ENCODE measurements at regions not wholly inside any gene's neighbourhood (a gene's known extent, or its start where the extent isn't known, plus 50 kb on each side); places are given as distances from the start of the nearest gene placed in this dataset.
"Not testable (repeated sequence)": the region's sequence is repeated elsewhere in the genome, so short reads cannot be mapped to it uniquely, and the experiment has no call there.

- no peak for DNase-seq (ENCODE audit: low read depth in 2 of 2)
Observed at GRCh38 chr1:88457197-88457596, 226.9 kb upstream of the PKN2 start.

GRCh38 chr1:88461007-88461406 is 223.1 kb upstream of the PKN2 start:
- no peak for DNase-seq (ENCODE audit: low read depth in 2 of 2)

GRCh38 chr1:88462096-88462487 is 222.0 kb upstream of the PKN2 start:
- DNase-seq (ENCODE audit: low read depth in 2 of 2), result no peak

GRCh38 chr1:88462488-88463261 is 221.4 kb upstream of the PKN2 start:
- no peak for DNase-seq (ENCODE audit: low read depth in 2 of 2)

GRCh38 chr1:88463401-88463985 is 220.6 kb upstream of the PKN2 start:
- DNase-seq (ENCODE audit: low read depth in 2 of 2), result no peak

GRCh38 chr1:88466011-88466410 is 218.1 kb upstream of the PKN2 start:
- no peak for DNase-seq (ENCODE audit: low read depth in 2 of 2)

- DNase-seq (ENCODE audit: low read depth in 2 of 2), result no peak
Observed at GRCh38 chr1:88466899-88467580, 217.0 kb upstream of the PKN2 start.

GRCh38 chr1:88472298-88472697 is 211.8 kb upstream of the PKN2 start:
- no peak for DNase-seq (ENCODE audit: low read depth in 2 of 2)

GRCh38 chr1:88472714-88473113 is 211.4 kb upstream of the PKN2 start:
- no peak for DNase-seq (ENCODE audit: low read depth in 2 of 2)

- DNase-seq (ENCODE audit: low read depth in 2 of 2), result no peak
Observed at GRCh38 chr1:88474555-88475304, 209.3 kb upstream of the PKN2 start.

GRCh38 chr1:88484881-88485280 is 199.2 kb upstream of the PKN2 start:
- DNase-seq (ENCODE audit: low read depth in 2 of 2), result no peak

- DNase-seq (ENCODE audit: low read depth in 2 of 2), result no peak
Observed at GRCh38 chr1:88488237-88488636, 195.8 kb upstream of the PKN2 start.

- DNase-seq (ENCODE audit: low read depth in 2 of 2), result no peak
Observed at GRCh38 chr1:88490676-88491075, 193.4 kb upstream of the PKN2 start.

- no peak for DNase-seq (ENCODE audit: low read depth in 2 of 2)
Observed at GRCh38 chr1:88499671-88500070, 184.4 kb upstream of the PKN2 start.

- no peak for DNase-seq (ENCODE audit: low read depth in 2 of 2)
Observed at GRCh38 chr1:88502886-88503285, 181.2 kb upstream of the PKN2 start.

- no peak for DNase-seq (ENCODE audit: low read depth in 2 of 2)
Observed at GRCh38 chr1:88503646-88504045, 180.4 kb upstream of the PKN2 start.

- DNase-seq (ENCODE audit: low read depth in 2 of 2), result no peak
Observed at GRCh38 chr1:88504601-88505000, 179.5 kb upstream of the PKN2 start.

GRCh38 chr1:88509379-88509778 is 174.7 kb upstream of the PKN2 start:
- DNase-seq (ENCODE audit: low read depth in 2 of 2), result no peak

- DNase-seq (ENCODE audit: low read depth in 2 of 2), result no peak
Observed at GRCh38 chr1:88514544-88515060, 169.5 kb upstream of the PKN2 start.

- DNase-seq (ENCODE audit: low read depth in 2 of 2), result not testable (repeated sequence)
Observed at GRCh38 chr1:88517499-88517898, 166.6 kb upstream of the PKN2 start.

- DNase-seq (ENCODE audit: low read depth in 2 of 2), result no peak
Observed at GRCh38 chr1:88519156-88519555, 164.9 kb upstream of the PKN2 start.

All from stimulated activated CD8-positive, alpha-beta memory T cell treated with anti-CD3 and anti-CD28 coated beads, Interleukin-7, amount 100 ng/mL, for 1 hour (primary cell).